ENCODE measurements at regions not wholly inside any gene's neighbourhood (a gene's known extent, or its start where the extent isn't known, plus 50 kb on each side); places are given as distances from the start of the nearest gene placed in this dataset.
A peak's percentile ranks its signal among the peaks of the same experiment; 100 is the strongest.

DNA sequence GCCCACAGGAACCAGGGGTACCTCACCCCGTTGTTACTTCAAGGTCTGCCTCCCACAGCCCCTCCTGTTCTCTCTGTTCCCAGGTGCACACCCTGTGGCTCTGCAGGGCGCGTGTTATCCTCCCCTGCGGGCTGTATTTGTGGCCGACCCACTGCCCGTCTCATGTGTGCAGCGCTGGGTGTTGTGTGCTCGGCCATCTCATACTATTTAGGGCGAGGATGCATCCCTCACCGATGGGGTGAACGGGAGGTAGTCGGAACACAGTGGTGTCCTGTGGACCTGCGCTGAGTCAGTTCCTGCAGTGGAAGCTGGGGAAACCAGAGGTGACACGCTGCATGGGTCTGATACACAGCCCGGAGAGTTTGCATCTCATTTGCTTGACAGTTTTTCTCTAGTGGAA is 94.5 kb upstream of the SULF2 start:
- Histone ChIP-seq H3K4me3 (ENCODE audit: extremely low read depth, insufficient read depth, low read length, poor library complexity, severe bottlenecking) (no peak overlapping the region), H3K36me3 (ENCODE audit: control insufficient read depth, insufficient read depth, low read length) (no peaks in the 10 kb centered on the region), H3K27ac (ENCODE audit: low read depth, low read length, severe bottlenecking) (no peak overlapping the region), H3K4me1 (ENCODE audit: control insufficient read depth, insufficient read depth, low read length, poor library complexity, severe bottlenecking) (peaks cover 23% of the 10 kb centered on the region), H3K9me3 (ENCODE audit: control insufficient read depth, low read length) (no peaks in the 10 kb centered on the region)
- 94 to 95% methylated on average over 12 to 13 of the region's 15 CpGs for WGBS, 2 experiments (ENCODE audit: insufficient coverage in 2 of 2)

DNA sequence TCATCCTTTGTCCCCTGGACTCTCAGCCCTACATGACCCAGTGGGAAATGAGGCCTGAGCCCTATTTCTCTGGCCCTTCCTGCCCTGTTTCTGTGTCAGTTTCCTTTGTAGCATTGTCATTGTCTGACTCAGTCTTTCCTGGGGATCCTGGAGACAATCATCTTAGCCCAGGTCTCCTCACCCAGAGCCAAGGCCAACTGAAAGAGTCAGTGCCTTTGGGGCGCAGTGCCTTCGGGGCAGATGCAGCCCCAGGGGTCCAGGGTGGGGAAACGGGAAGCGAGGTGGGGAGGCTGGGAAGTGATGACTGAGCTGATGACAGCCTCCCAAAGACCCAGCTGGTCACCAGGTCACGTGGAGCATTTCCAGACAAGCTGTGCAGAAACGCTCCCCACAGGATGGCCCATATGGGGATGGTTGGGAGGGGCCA is 93.3 kb upstream of the SULF2 start:
- Histone ChIP-seq H3K27ac (ENCODE audit: low read depth, low read length, severe bottlenecking) (peak overlapping the region; percentile 36), H3K36me3 (ENCODE audit: control insufficient read depth, insufficient read depth, low read length) (no peaks in the 10 kb centered on the region), H3K4me3 (ENCODE audit: extremely low read depth, insufficient read depth, low read length, poor library complexity, severe bottlenecking) (no peak overlapping the region), H3K4me1 (ENCODE audit: control insufficient read depth, insufficient read depth, low read length, poor library complexity, severe bottlenecking) (peaks cover 23% of the 10 kb centered on the region), H3K9me3 (ENCODE audit: control insufficient read depth, low read length) (no peaks in the 10 kb centered on the region)
- 73 to 94% methylated on average over 2 to 5 of the region's 6 CpGs for WGBS, 2 experiments (ENCODE audit: insufficient coverage in 2 of 2)

DNA sequence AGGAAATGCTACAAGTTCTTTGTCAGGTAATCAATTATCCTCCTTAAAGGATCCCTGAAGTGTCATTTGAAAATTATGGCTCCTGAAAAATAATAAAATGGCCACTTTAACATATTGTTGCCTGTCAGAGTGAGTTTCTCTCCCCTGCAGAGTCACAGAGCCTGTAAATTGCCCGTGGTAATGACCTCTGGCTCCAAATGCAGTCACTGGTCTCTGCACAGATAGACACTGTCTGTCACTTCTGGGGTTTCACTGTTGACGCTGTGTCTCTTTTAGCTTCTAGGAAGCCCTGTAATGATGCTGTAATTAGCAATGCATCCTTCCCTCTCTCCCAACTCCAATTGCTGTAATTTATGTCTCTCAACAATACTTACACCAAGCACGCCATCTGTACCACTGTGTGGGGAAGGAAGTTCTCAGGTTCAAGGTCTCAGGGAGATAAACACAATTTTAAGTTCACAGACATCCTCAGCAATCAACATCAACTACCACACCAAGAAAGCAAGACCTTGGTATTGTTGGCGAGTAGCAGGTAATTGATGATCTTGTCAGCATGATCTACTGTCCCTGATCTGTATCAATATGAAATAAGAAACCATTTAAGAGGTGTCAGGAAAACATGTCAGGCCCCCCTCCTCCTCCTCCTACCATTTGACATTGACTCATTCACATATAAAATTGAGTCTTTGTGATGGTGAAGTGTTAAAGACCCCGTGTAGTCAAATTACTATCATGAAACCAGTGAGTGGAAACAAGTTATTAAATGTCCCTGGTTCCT is 91.2 kb upstream of the SULF2 start:
- H3K4me3 ChIP-seq (ENCODE audit: extremely low read depth, insufficient read depth, low read length, poor library complexity, severe bottlenecking), result no peak overlapping the region
- H3K27ac ChIP-seq (ENCODE audit: low read depth, low read length, severe bottlenecking), result no peak overlapping the region
- WGBS, 2 experiments (ENCODE audit: insufficient coverage in 2 of 2), result 57 to 65% methylated on average over 2 of the region's 5 CpGs
- peaks cover 23% of the 10 kb centered on the region for H3K4me1 ChIP-seq (ENCODE audit: control insufficient read depth, insufficient read depth, low read length, poor library complexity, severe bottlenecking)
- no peaks in the 10 kb centered on the region for H3K9me3 ChIP-seq (ENCODE audit: control insufficient read depth, low read length)
- no peaks in the 10 kb centered on the region for H3K36me3 ChIP-seq (ENCODE audit: control insufficient read depth, insufficient read depth, low read length)

DNA sequence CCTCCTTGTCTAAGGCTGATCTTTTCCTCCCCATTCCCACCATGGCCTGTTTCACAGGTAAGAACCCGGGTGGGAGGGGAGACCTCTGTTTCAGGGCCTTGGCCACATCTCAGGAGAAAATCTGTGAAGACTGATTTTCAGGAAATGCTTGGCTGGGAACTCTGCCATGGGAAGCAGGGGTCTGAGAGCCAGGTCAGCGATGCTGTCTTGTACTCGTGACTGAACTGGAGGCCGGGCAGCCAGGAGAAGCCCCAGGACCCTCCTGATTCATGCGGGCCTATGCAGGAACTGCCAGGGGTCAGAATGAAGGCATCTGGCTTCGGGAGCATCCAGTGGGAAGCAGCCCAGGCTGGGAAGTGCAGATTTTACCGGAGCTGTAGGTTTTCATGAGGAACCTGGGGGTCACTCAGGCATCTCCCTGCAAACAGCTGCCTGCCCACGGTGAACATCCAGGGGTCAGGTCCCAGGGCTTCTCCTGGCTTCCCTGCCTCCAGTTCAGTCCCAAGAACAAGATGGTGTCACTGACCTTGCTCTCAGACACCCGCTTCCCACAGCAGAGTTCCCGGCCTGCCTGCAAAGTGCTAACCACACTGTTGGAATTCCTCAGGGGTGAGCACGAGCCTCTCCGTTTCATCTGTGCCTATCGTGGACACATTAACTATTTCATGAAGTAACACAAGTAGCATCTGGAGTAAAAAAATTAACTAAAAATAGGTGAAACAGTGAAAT is 90.2 kb upstream of the SULF2 start:
- 77 to 93% methylated on average over 7 to 9 of the region's 13 CpGs for WGBS, 2 experiments (ENCODE audit: insufficient coverage in 2 of 2)
- Histone ChIP-seq H3K27ac (ENCODE audit: low read depth, low read length, severe bottlenecking) (peak overlapping the region; percentile 16), H3K4me1 (ENCODE audit: control insufficient read depth, insufficient read depth, low read length, poor library complexity, severe bottlenecking) (peaks cover 23% of the 10 kb centered on the region), H3K4me3 (ENCODE audit: extremely low read depth, insufficient read depth, low read length, poor library complexity, severe bottlenecking) (no peak overlapping the region), H3K9me3 (ENCODE audit: control insufficient read depth, low read length) (no peaks in the 10 kb centered on the region), H3K36me3 (ENCODE audit: control insufficient read depth, insufficient read depth, low read length) (no peaks in the 10 kb centered on the region)

DNA sequence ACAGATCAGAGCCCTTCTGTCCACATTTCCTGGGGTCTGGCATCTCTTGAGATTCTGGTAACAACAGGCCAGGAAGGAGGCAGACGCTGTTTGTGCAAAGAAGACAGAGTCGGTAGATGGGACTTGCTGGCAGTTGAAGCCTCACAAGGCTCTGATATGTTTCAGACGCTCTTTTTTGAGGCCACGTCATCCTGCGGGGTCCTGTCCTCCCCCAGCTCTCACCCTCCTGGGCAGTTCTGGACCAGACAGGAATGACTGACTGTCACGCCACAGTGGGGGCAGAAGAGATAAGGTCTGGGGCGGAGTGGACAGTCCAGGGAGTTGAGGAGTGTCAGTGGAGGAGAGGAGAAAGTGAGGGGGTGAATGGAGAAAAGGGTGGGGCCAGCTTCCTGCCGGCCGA is 87.1 kb upstream of the SULF2 start:
- 77 to 89% methylated on average over 9 of the region's 9 CpGs for WGBS, 2 experiments (ENCODE audit: insufficient coverage in 2 of 2)

DNA sequence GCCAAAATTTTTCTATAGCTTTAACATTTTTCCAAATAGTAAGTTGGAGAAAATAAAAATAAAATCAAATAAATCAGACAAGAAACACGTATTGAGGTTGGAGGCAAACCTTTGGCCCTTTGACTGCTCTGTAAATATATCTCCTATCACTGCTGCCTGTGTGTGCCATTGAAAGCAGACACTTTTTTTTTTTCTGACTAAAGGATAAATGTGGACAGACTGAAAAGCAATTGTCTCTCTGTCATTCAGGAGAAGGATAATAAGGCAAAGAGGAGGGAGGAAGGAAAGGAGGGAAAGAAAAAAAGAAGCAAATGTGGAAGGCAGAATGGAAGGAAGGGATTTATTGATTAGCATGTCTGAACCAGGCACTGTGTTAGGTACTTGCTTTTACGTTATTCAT is 85.2 kb upstream of the SULF2 start:
- no peaks in the 10 kb centered on the region for H3K36me3 ChIP-seq (ENCODE audit: control insufficient read depth, insufficient read depth, low read length)
- no peaks in the 10 kb centered on the region for H3K9me3 ChIP-seq (ENCODE audit: control insufficient read depth, low read length)
- H3K4me3 ChIP-seq (ENCODE audit: extremely low read depth, insufficient read depth, low read length, poor library complexity, severe bottlenecking), result no peak overlapping the region
- peaks cover 5% of the 10 kb centered on the region for H3K4me1 ChIP-seq (ENCODE audit: control insufficient read depth, insufficient read depth, low read length, poor library complexity, severe bottlenecking)
- WGBS, 2 experiments (ENCODE audit: insufficient coverage in 2 of 2), result 86 to 100% methylated on average over 1 of the region's 2 CpGs
- H3K27ac ChIP-seq (ENCODE audit: low read depth, low read length, severe bottlenecking), result no peak overlapping the region

More for the DNA sequence above, 87.1 kb upstream of the SULF2 start:
- Histone ChIP-seq H3K36me3 (ENCODE audit: control insufficient read depth, insufficient read depth, low read length) (no peaks in the 10 kb centered on the region), H3K4me3 (ENCODE audit: extremely low read depth, insufficient read depth, low read length, poor library complexity, severe bottlenecking) (no peak overlapping the region), H3K4me1 (ENCODE audit: control insufficient read depth, insufficient read depth, low read length, poor library complexity, severe bottlenecking) (peaks cover 14% of the 10 kb centered on the region), H3K27ac (ENCODE audit: low read depth, low read length, severe bottlenecking) (peak overlapping the region; percentile 32), H3K9me3 (ENCODE audit: control insufficient read depth, low read length) (no peaks in the 10 kb centered on the region)

DNA sequence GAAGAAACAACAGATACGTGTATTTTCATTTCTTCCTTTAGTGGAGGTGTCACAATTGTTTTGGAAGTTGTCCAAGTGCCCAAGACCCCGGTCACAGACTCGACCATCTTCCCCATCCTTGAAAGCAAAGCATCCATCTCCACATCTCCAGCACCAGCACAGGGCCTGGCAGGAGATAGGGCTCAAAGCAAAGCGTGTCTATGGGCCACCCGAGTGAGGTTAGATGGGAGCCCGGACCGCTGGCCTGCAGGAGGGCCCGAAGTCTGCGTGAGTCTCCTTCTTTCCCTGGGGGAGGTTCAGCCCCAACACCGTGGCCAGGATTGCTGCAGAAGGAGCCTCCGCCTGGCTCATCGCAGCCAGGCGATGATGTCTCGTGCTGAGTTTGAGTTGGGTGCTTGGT is 83.5 kb upstream of the SULF2 start:
- H3K4me1 ChIP-seq (ENCODE audit: control insufficient read depth, insufficient read depth, low read length, poor library complexity, severe bottlenecking), result no peaks in the 10 kb centered on the region
- H3K4me3 ChIP-seq (ENCODE audit: extremely low read depth, insufficient read depth, low read length, poor library complexity, severe bottlenecking), result no peak overlapping the region
- no peaks in the 10 kb centered on the region for H3K36me3 ChIP-seq (ENCODE audit: control insufficient read depth, insufficient read depth, low read length)
- 90 to 92% methylated on average over 7 of the region's 14 CpGs for WGBS, 2 experiments (ENCODE audit: insufficient coverage in 2 of 2)
- H3K27ac ChIP-seq (ENCODE audit: low read depth, low read length, severe bottlenecking), result no peak overlapping the region
- no peaks in the 10 kb centered on the region for H3K9me3 ChIP-seq (ENCODE audit: control insufficient read depth, low read length)

DNA sequence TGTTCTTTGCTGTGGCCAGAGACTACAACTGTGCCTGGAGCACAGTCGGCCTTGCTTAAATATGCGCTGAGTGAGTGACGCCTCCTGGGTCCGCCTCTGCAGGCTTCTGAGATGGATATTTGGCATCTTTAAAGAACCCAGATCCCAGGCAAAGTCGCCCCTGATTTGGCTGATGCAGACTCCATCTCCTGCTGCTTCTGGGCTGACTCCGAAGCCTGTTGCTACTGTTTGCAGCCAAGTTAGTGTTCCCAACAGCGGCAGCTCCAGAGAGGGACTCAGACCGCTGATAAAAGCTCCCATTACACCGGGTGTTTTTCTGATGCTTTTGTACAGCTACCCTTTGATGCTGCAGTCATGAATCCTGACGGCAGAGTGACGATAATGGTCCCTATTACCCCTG is 83.0 kb upstream of the SULF2 start:
- Histone ChIP-seq H3K4me1 (ENCODE audit: control insufficient read depth, insufficient read depth, low read length, poor library complexity, severe bottlenecking) (no peaks in the 10 kb centered on the region), H3K36me3 (ENCODE audit: control insufficient read depth, insufficient read depth, low read length) (no peaks in the 10 kb centered on the region), H3K9me3 (ENCODE audit: control insufficient read depth, low read length) (no peaks in the 10 kb centered on the region), H3K27ac (ENCODE audit: low read depth, low read length, severe bottlenecking) (no peak overlapping the region), H3K4me3 (ENCODE audit: extremely low read depth, insufficient read depth, low read length, poor library complexity, severe bottlenecking) (no peak overlapping the region)
- WGBS, 2 experiments (ENCODE audit: insufficient coverage in 2 of 2), result 92% methylated on average over 11 of the region's 11 CpGs

DNA sequence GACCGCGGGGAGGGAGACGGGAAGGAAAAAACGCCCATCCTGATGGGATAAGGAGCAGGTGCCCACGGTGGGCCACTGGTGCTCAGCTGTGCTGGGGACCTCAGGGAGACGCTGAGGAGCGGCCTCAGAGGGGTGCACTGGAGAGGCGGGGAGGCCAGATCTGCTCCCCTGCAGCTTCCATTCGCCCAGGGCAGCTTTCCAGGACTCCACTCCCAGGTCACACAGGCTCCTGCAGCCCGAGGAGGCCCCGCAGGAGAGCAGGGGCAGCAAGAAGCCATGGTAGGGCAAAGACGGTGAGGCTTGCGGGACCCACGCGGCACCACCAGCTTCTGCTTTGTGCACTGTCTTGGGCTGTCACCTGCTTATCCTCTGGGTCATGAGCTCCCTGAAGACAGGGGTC is 82.5 kb upstream of the SULF2 start:
- Histone ChIP-seq H3K9me3 (ENCODE audit: control insufficient read depth, low read length) (no peaks in the 10 kb centered on the region), H3K4me1 (ENCODE audit: control insufficient read depth, insufficient read depth, low read length, poor library complexity, severe bottlenecking) (no peaks in the 10 kb centered on the region)
- WGBS, 2 experiments (ENCODE audit: insufficient coverage in 2 of 2), result 92 to 93% methylated on average over 15 of the region's 15 CpGs

DNA sequence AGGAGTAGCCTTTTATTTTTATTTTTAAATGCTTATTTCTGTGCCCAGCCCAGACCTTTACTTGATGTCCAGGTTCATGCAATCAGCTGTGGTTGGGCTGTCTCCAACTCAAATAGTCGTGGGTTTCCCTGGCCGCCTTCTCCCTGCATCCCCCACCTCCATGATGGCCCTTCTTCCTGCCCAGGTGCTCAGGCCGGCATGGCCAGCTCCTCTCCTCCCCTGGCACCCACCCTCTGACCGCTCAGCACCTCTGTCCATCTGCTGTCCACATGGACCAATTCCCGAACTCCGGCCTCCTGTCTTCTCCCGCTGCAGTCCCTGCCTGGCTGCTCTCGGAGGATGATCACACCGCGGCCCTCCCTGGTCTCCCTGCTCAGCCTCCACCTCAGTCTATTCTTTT is 81.2 kb upstream of the SULF2 start:
- WGBS, 2 experiments (ENCODE audit: insufficient coverage in 2 of 2), result 88 to 97% methylated on average over 6 to 8 of the region's 10 CpGs
- Histone ChIP-seq H3K4me3 (ENCODE audit: extremely low read depth, insufficient read depth, low read length, poor library complexity, severe bottlenecking) (no peak overlapping the region), H3K36me3 (ENCODE audit: control insufficient read depth, insufficient read depth, low read length) (no peaks in the 10 kb centered on the region), H3K27ac (ENCODE audit: low read depth, low read length, severe bottlenecking) (no peak overlapping the region), H3K4me1 (ENCODE audit: control insufficient read depth, insufficient read depth, low read length, poor library complexity, severe bottlenecking) (no peaks in the 10 kb centered on the region), H3K9me3 (ENCODE audit: control insufficient read depth, low read length) (no peaks in the 10 kb centered on the region)

More for the DNA sequence above, 82.5 kb upstream of the SULF2 start:
- H3K27ac ChIP-seq (ENCODE audit: low read depth, low read length, severe bottlenecking), result no peak overlapping the region
- no peak overlapping the region for H3K4me3 ChIP-seq (ENCODE audit: extremely low read depth, insufficient read depth, low read length, poor library complexity, severe bottlenecking)
- H3K36me3 ChIP-seq (ENCODE audit: control insufficient read depth, insufficient read depth, low read length), result no peaks in the 10 kb centered on the region

DNA sequence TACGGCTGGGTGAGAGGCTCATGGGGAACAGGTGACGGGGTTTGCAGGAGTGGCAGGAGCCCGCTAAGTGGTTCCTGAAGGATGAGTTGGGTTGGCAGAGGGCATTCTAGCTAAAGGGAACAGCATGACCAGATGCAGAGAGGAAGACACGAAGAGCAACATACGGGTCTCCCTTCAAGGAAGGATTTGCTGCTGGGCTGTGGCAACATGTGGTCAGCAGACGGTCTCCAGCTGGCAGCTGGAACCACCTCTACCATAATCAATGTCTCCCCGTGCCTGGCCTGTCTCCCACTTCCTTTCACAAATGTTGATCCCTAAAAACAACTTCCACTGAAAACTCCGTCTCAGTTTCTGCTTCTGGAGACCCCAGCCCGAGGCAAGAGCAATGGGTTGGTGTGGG is 80.6 kb upstream of the SULF2 start:
- Histone ChIP-seq H3K4me1 (ENCODE audit: control insufficient read depth, insufficient read depth, low read length, poor library complexity, severe bottlenecking) (no peaks in the 10 kb centered on the region), H3K27ac (ENCODE audit: low read depth, low read length, severe bottlenecking) (no peak overlapping the region), H3K36me3 (ENCODE audit: control insufficient read depth, insufficient read depth, low read length) (no peaks in the 10 kb centered on the region), H3K9me3 (ENCODE audit: control insufficient read depth, low read length) (no peaks in the 10 kb centered on the region), H3K4me3 (ENCODE audit: extremely low read depth, insufficient read depth, low read length, poor library complexity, severe bottlenecking) (no peak overlapping the region)
- 93 to 94% methylated on average over 7 of the region's 9 CpGs for WGBS, 2 experiments (ENCODE audit: insufficient coverage in 2 of 2)
